ENCODE measurements at regions not wholly inside any gene's neighbourhood (a gene's known extent, or its start where the extent isn't known, plus 50 kb on each side); places are given as distances from the start of the nearest gene placed in this dataset.
A peak's percentile ranks its signal among the peaks of the same experiment; 100 is the strongest.

DNA sequence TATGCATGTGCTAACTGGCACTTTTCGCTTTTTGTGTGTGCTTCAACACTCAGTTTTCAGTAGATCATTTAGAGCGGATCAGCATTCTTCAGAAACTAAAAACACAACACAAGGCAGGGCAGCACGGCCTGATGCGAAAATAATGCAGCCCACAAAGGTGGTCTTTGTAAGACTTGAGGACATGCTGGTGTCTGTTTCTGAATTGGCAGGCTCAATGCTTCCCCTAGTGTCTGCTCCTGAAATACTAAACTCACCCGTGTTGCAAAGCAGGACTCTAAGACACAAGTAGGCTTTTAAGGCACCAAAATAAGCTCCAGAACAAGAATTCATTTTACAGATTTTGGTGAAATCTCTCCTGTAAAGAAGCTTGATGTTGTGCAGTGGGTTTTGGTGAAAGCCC, 676.5 kb downstream of the TENT5A start:
- TF ChIP-seq POLR2AphosphoS5 (IDR thresholded peaks at IDR 0.05) (no peak), EP300 (conservative IDR thresholded peaks at IDR 0.05; ENCODE audit: poor library complexity, severe bottlenecking) (no peak), CTCF (IDR thresholded peaks at IDR 0.05; ENCODE audit: poor library complexity, severe bottlenecking) (peak; percentile 57), RAD21 (conservative IDR thresholded peaks at IDR 0.05) (peak; percentile 31), EZH2 (IDR thresholded peaks at IDR 0.05; ENCODE audit: borderline replicate concordance, insufficient read depth, low read length, poor library complexity, severe bottlenecking) (no peak), TAF1 (IDR thresholded peaks at IDR 0.05; ENCODE audit: low read depth) (no peak)
